Lung (tissue), 11 donors: ENCODE measurements at regions not wholly inside any gene's neighbourhood (a gene's known extent, or its start where the extent isn't known, plus 50 kb on each side); places are given as distances from the start of the nearest gene placed in this dataset.
"Not testable (repeated sequence)": the region's sequence is repeated elsewhere in the genome, so short reads cannot be mapped to it uniquely, and the experiment has no call there.

Source experiments
- ATAC-seq: fragments of 200-7000 bp; cut with Tn5 transposase; one replicate; pipeline ENCODE4 v1.9.1; 2020; ENCODE audit warnings: moderate number of reproducible peaks; ENCODE audit not compliant: insufficient read depth, low FRiP score
- DNase-seq, 3 donors: peaks; one replicate each; pipeline ENCODE4 v3.0.0-alpha.2; 2013 to 2017
- H3K27ac ChIP-seq, 2 donors: one replicate each; pipeline ENCODE4 v1.5.1; 2013; ENCODE audit warnings: mild to moderate bottlenecking in 2 of 2, moderate library complexity in 2 of 2, control low read depth in 1 of 2, inconsistent platforms in 1 of 2, low read depth in 1 of 2, low read length in 1 of 2
- H3K27me3 ChIP-seq, 3 donors: one replicate each; pipeline ENCODE4 v1.5.1; 2013; ENCODE audit warnings: low read length in 2 of 3; ENCODE audit not compliant: control insufficient read depth in 3 of 3, insufficient read depth in 3 of 3
- H3K36me3 ChIP-seq, 4 donors: one replicate each; pipeline ENCODE4 v1.5.1; 2013; ENCODE audit warnings: low read length in 4 of 4, mild to moderate bottlenecking in 1 of 4, moderate library complexity in 1 of 4; ENCODE audit not compliant: control insufficient read depth in 4 of 4, insufficient read depth in 4 of 4
- H3K4me1 ChIP-seq, 5 donors: one replicate each; pipeline ENCODE4 v1.5.1; 2013; ENCODE audit warnings: low read length in 5 of 5, mild to moderate bottlenecking in 2 of 5, moderate library complexity in 1 of 5; ENCODE audit not compliant: control insufficient read depth in 5 of 5, insufficient read depth in 5 of 5
- H3K4me3 ChIP-seq: one replicate; pipeline ENCODE4 v1.5.1; 2013; ENCODE audit warnings: mild to moderate bottlenecking, control low read depth, moderate library complexity
- H3K9ac ChIP-seq, 2 donors: one replicate each; pipeline ENCODE4 v1.5.1; 2013; ENCODE audit warnings: low read length in 2 of 2, control low read depth in 1 of 2; ENCODE audit not compliant: insufficient read depth in 1 of 2
- H3K9me3 ChIP-seq, 4 donors: one replicate each; pipeline ENCODE4 v1.5.1; 2013; ENCODE audit warnings: low read length in 3 of 4, mild to moderate bottlenecking in 1 of 4, moderate library complexity in 1 of 4; ENCODE audit not compliant: control insufficient read depth in 4 of 4, insufficient read depth in 3 of 4
- WGBS, 2 donors: extraction: QIAGEN DNeasy Blood & Tissue Kit; methylation state at CpG; one replicate each; pipeline ENCODE4 v1.1.7; 2013; 5-methylcytosine and 5-hydroxymethylcytosine counted together
- TF ChIP-seq, protein P1 (sequence below): IDR thresholded peaks from 2 replicates; pipeline ENCODE4 v1.5.1; 2012; ENCODE audit warnings: mild to moderate bottlenecking; ENCODE audit errors: control extremely low read depth, extremely low read depth
- donor health status: control.
- donor health status: control.
- donor health status: Bipolar disorder and iron deficiency.
- donor health status: healthy.
- donor health status: DM: yes; HTN: yes; CAD: no.

DNA sequence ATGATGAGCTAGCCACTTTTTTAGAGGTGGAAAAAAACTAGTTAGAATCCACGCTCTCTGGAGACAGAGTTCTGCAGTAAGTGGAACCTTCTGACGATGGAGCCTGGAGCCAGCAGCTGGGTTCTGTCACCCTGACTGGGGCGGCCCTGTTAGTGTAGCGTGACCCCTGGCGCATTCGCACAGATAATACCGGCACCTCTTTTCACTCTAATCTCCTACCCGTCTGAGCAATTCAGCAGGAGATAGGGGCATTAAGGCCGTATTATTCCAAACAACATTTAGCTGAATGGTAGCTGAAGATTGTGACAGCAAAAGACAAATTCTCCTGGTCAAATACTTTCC lies 292.6 kb downstream of the FBXO8 start:
- no peak overlapping the region for H3K9ac ChIP-seq

DNA sequence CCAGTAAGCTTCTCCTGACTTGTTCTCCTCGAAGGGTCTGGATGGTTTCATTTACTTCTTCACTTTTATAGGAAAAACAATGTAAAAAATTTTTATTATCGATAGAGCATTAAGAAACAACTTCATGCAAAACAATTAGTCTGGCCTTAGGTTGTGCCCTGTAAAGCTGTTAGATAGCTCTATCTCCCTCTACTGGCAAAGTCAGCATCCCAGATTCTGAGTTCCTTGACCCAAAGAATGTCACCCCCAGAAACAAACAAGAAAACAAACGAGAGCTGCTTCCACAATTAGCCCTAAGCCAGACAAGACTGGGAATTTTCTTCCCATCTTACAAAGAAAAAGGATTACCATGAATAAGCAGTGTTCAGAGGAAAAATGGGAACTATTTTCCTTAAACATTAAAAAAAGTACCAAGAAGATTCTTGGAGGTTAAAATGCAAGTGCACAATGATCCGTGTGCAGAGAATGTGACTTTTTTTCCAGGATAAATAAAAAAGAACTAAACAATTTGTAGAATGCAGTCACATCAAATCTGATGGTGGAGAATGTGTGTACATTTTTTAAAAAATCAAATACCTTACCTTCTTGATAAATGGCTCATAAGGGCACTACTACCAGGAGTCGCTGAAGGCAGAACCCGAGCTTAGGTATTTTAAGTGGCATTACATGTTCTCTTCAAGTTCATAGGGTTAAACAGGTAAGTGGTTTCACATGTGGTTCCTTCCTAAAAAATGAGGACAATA lies 293.2 kb downstream of the FBXO8 start:
- WGBS, 2 donors, result 33 to 39% methylated on average over 6 of the region's 6 CpGs
- H3K27me3 ChIP-seq, result peaks cover 0 to 4% (median 0%) of the 10 kb centered on the region in 3 donors
- H3K4me3 ChIP-seq, result no peak overlapping the region
- TF ChIP-seq, protein P1, sequence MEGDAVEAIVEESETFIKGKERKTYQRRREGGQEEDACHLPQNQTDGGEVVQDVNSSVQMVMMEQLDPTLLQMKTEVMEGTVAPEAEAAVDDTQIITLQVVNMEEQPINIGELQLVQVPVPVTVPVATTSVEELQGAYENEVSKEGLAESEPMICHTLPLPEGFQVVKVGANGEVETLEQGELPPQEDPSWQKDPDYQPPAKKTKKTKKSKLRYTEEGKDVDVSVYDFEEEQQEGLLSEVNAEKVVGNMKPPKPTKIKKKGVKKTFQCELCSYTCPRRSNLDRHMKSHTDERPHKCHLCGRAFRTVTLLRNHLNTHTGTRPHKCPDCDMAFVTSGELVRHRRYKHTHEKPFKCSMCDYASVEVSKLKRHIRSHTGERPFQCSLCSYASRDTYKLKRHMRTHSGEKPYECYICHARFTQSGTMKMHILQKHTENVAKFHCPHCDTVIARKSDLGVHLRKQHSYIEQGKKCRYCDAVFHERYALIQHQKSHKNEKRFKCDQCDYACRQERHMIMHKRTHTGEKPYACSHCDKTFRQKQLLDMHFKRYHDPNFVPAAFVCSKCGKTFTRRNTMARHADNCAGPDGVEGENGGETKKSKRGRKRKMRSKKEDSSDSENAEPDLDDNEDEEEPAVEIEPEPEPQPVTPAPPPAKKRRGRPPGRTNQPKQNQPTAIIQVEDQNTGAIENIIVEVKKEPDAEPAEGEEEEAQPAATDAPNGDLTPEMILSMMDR, result no peak
- H3K27ac ChIP-seq, result peak overlapping the region in 1 of 2 donors; percentile 45
- no peaks in the 10 kb centered on the region for H3K36me3 ChIP-seq
- no peak overlapping the region for H3K9ac ChIP-seq
- no peak for ATAC-seq
- peak; percentile 13 to 68 (median 68) for DNase-seq
- no peaks in the 10 kb centered on the region for H3K9me3 ChIP-seq
- peaks cover 0 to 21% (median 0%) of the 10 kb centered on the region in 5 donors for H3K4me1 ChIP-seq

More for the DNA sequence above, 292.6 kb downstream of the FBXO8 start:
- ATAC-seq (no peak), DNase-seq (peak; percentile 73 to 80 (median 76))
- Histone ChIP-seq H3K9me3 (no peaks in the 10 kb centered on the region), H3K4me3 (no peak overlapping the region), H3K36me3 (no peaks in the 10 kb centered on the region), H3K27me3 (peaks cover 0 to 4% (median 0%) of the 10 kb centered on the region in 3 donors), H3K27ac (peak overlapping the region in 1 of 2 donors; percentile 82), H3K4me1 (peaks cover 0 to 21% (median 0%) of the 10 kb centered on the region in 5 donors)
- WGBS, 2 donors, result 36 to 38% methylated on average over 9 of the region's 9 CpGs
- TF ChIP-seq, protein P1, result no peak

DNA sequence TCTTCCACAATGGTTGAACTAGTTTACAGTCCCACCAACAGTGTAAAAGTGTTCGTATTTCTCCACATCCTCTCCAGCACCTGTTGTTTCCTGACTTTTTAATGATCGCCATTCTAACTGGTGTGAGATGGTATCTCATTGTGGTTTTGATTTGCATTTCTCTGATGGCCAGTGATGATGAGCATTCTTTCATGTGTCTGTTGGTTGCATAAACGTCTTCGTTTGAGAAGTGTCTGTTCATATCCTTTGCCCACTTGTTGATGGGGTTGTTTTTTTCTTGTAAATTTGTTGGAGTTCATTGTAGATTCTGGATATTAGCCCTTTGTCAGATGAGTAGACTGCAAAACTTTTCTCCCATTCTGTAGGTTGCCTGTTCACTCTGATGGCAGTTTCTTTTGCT lies 319.9 kb downstream of the FBXO8 start:
- H3K27me3 ChIP-seq, H3K9me3 ChIP-seq, H3K36me3 ChIP-seq, H3K4me3 ChIP-seq, H3K27ac ChIP-seq, DNase-seq, H3K4me1 ChIP-seq, ATAC-seq, H3K9ac ChIP-seq: not testable (repeated sequence)
- 78 to 88% methylated on average over 2 to 3 of the region's 4 CpGs for WGBS, 2 donors

DNA sequence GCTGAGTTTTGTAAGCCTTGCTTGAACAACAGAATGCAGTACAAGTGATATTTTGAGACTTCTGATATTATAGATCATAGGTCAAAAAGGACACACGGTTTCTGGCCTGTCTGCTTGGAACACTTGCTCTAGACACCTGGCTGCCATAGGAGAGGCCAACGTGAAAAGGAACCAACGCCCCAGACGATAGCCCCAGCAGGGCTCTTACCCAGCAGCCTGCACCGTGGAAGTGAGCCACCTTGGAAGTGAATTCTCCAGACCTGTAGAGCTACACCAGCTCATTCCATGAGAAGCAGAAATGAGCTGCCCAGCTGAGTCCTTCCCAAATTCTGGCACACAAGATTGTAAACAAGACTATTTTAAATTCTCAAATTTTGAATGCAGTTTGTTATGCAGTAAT lies 323.1 kb downstream of the FBXO8 start:
- Histone ChIP-seq H3K27ac (no peak overlapping the region), H3K9ac (no peak overlapping the region), H3K36me3 (no peaks in the 10 kb centered on the region), H3K4me1 (no peaks in the 10 kb centered on the region), H3K9me3 (no peaks in the 10 kb centered on the region), H3K4me3 (no peak overlapping the region), H3K27me3 (no peaks in the 10 kb centered on the region)
- TF ChIP-seq, protein P1, result no peak
- DNase-seq (no peak), ATAC-seq (no peak)
- 66% methylated on average over 5 of the region's 5 CpGs for WGBS, 2 donors
